ENCODE measurements at regions not wholly inside any gene's neighbourhood (a gene's known extent, or its start where the extent isn't known, plus 50 kb on each side); places are given as distances from the start of the nearest gene placed in this dataset.

GRCh38 chr2:144865670-144866069 lies 345.8 kb upstream of the ZEB2 start:
- no peak for DNase-seq

- DNase-seq: no peak
Measured at GRCh38 chr2:144859716-144860115, 339.8 kb upstream of the ZEB2 start.

- DNase-seq: no peak
Measured at GRCh38 chr2:144858211-144858610, 338.3 kb upstream of the ZEB2 start.

GRCh38 chr2:144854596-144854995 lies 334.7 kb upstream of the ZEB2 start:
- DNase-seq: no peak

- no peak for DNase-seq
Measured at GRCh38 chr2:144849612-144850011, 329.7 kb upstream of the ZEB2 start.

GRCh38 chr2:144848423-144848822 lies 328.5 kb upstream of the ZEB2 start:
- DNase-seq: no peak

GRCh38 chr2:144847347-144848080 lies 327.6 kb upstream of the ZEB2 start:
- no peak for DNase-seq

GRCh38 chr2:144836635-144837350 lies 316.9 kb upstream of the ZEB2 start:
- DNase-seq: no peak

- no peak for DNase-seq
Measured at GRCh38 chr2:144835634-144836350, 315.9 kb upstream of the ZEB2 start.

- no peak for DNase-seq
Measured at GRCh38 chr2:144834998-144835633, 315.2 kb upstream of the ZEB2 start.

- DNase-seq: no peak
Measured at GRCh38 chr2:144834363-144834762, 314.4 kb upstream of the ZEB2 start.

GRCh38 chr2:144833075-144833637 lies 313.2 kb upstream of the ZEB2 start:
- no peak for DNase-seq

- no peak for DNase-seq
Measured at GRCh38 chr2:144832048-144832447, 312.1 kb upstream of the ZEB2 start.

- DNase-seq: no peak
Measured at GRCh38 chr2:144830543-144830942, 310.6 kb upstream of the ZEB2 start.

- DNase-seq: no peak
Measured at GRCh38 chr2:144827404-144827803, 307.5 kb upstream of the ZEB2 start.

- DNase-seq: no peak
Measured at GRCh38 chr2:144826105-144826504, 306.2 kb upstream of the ZEB2 start.

GRCh38 chr2:144825331-144826020 lies 305.6 kb upstream of the ZEB2 start:
- DNase-seq: no peak

GRCh38 chr2:144824306-144825080 lies 304.6 kb upstream of the ZEB2 start:
- DNase-seq: no peak

GRCh38 chr2:144822966-144823365 lies 303.0 kb upstream of the ZEB2 start:
- DNase-seq: no peak

GRCh38 chr2:144812288-144812687 lies 292.4 kb upstream of the ZEB2 start:
- DNase-seq: no peak

GRCh38 chr2:144801766-144802165 lies 281.8 kb upstream of the ZEB2 start:
- no peak for DNase-seq

- no peak for DNase-seq
Measured at GRCh38 chr2:144801325-144801724, 281.4 kb upstream of the ZEB2 start.

Data from activated gamma-delta T cell (primary cell).